ENCODE measurements at regions not wholly inside any gene's neighbourhood (a gene's known extent, or its start where the extent isn't known, plus 50 kb on each side); places are given as distances from the start of the nearest gene placed in this dataset.

GRCh38 chr1:97004054-97004453 is 282.5 kb downstream of the PTBP2 start:
- no peak for DNase-seq

More at GRCh38 chr1:97004054-97004453, 282.5 kb downstream of the PTBP2 start:
- no peaks in the 10 kb centered on the region; a peak in 1 of 4 replicates for H3K4me1 Mint-ChIP-seq
- no peak overlapping the region for H2BK20ac ChIP-seq (ENCODE audit: low read depth, low read length, poor library complexity, severe bottlenecking)
- no peak overlapping the region for H3K27ac Mint-ChIP-seq
- no peaks in the 10 kb centered on the region for H4K20me1 ChIP-seq (ENCODE audit: control insufficient read depth, insufficient read depth, insufficient read length)
- no peaks in the 10 kb centered on the region for H3K9me3 ChIP-seq (ENCODE audit: control insufficient read depth, low read depth, low read length)
- H3K18ac ChIP-seq (ENCODE audit: insufficient read length, low read depth, low read length): no peak overlapping the region
- no peak overlapping the region for H3K4ac ChIP-seq (ENCODE audit: low read depth, low read length)
- no peak overlapping the region for H3K23ac ChIP-seq (ENCODE audit: insufficient read length, low read depth, low read length)
- H3K9ac ChIP-seq (ENCODE audit: extremely low read depth, insufficient read length, low read length): no peak overlapping the region
- H3K79me1 ChIP-seq (ENCODE audit: insufficient read depth, low read depth, low read length, poor library complexity, severe bottlenecking): no peaks in the 10 kb centered on the region
- H2AFZ ChIP-seq (ENCODE audit: low read length): no peak overlapping the region
- H2BK15ac ChIP-seq (ENCODE audit: low read depth, low read length): no peak overlapping the region
- H3K27ac ChIP-seq (ENCODE audit: insufficient read length, low read depth, low read length): no peak overlapping the region
- WGBS (ENCODE audit: extremely low coverage, insufficient read length, low lambda C conversion rate): no CpG with 5 or more reads among the region's 2 CpGs
- no peaks in the 10 kb centered on the region for H3K4me1 ChIP-seq (ENCODE audit: insufficient read depth, low read length)
- H4K5ac ChIP-seq (ENCODE audit: insufficient read length, low read depth, low read length): no peak overlapping the region
- H2AK5ac ChIP-seq (ENCODE audit: insufficient read length, low read length): no peak overlapping the region
- no peak overlapping the region for H3K14ac ChIP-seq (ENCODE audit: insufficient read depth, low read length)
- no peak overlapping the region for H3T11ph ChIP-seq (ENCODE audit: low read length)
- no peak overlapping the region for H2BK5ac ChIP-seq (ENCODE audit: insufficient read length, low read length)
- peaks cover 1% of the 10 kb centered on the region; the same call in 1 of the 2 replicates for H3K79me2 ChIP-seq (ENCODE audit: insufficient read depth, low read length)
- H3K36me3 Mint-ChIP-seq (ENCODE audit: insufficient read depth in 1 of 3, low read depth in 3 of 3): no peaks in the 10 kb centered on the region
- H3K27me3 ChIP-seq (ENCODE audit: insufficient read depth, low read length): no peaks in the 10 kb centered on the region
- H3K4me2 ChIP-seq (ENCODE audit: insufficient read depth, insufficient read length, low read length): no peak overlapping the region
- H4K8ac ChIP-seq (replicated peaks; ENCODE audit: insufficient read length, low read depth, low read length): no peak overlapping the region
- H3K9me3 Mint-ChIP-seq: no peaks in the 10 kb centered on the region
- no peaks in the 10 kb centered on the region for H3K27me3 Mint-ChIP-seq (ENCODE audit: low read depth)
- no peak for TF ChIP-seq CTCF (conservative IDR thresholded peaks at IDR 0.05)
- no peak overlapping the region for H2BK120ac ChIP-seq (ENCODE audit: low read depth, low read length, poor library complexity, severe bottlenecking)
- no peak overlapping the region for H2BK12ac ChIP-seq (ENCODE audit: insufficient read length, low read depth, low read length)
- no peaks in the 10 kb centered on the region for H3K23me2 ChIP-seq (ENCODE audit: insufficient read length, low read depth, low read length, poor library complexity, severe bottlenecking)
- no peak overlapping the region for H3K56ac ChIP-seq (ENCODE audit: insufficient read length, low read depth, low read length)
- H4K91ac ChIP-seq (ENCODE audit: insufficient read length, low read depth, low read length): no peak overlapping the region
- H3K4me3 Mint-ChIP-seq: no peak overlapping the region

Measured in H9 (cell line).